ENCODE measurements at regions not wholly inside any gene's neighbourhood (a gene's known extent, or its start where the extent isn't known, plus 50 kb on each side); places are given as distances from the start of the nearest gene placed in this dataset.
"Not testable (repeated sequence)": the region's sequence is repeated elsewhere in the genome, so short reads cannot be mapped to it uniquely, and the experiment has no call there.

DNA sequence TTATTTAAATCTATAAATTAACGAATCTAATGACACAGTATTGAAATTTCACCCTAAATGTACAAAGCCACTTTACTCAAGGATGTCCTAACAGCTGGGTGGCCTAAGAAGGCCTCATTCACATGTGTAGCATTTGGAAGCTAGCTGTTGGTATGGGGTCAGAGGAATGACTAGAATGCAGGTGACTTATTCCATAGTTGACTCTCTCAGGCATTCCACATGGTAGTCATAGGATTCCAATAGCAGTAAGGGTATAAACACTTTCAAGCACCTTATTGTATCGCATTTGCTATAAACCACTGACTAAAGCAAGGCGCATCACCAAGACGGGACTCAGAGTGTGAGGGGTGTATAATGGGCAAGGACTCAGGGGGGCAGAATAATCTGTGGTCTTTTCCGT is 294.8 kb upstream of the EPHA3 start:
- DNase-seq = no peak

DNA sequence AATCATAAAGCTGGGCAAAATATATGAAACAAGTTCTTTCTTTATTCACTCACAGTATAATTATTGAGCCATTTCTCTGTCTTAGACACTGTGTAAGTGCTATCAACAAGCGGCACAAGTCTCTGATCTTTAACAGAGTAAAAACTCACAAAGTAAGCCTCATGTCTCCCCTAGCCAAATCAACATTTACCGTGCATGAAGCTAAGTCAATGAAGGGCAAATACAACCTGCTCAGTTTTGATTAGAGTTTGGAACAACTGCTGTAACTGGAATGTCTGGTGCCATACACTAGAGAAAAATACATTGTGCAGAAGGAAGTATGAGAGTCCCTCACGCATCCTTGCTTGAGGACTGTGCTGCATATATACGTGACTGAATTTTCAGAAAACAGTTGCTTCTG is 291.0 kb upstream of the EPHA3 start:
- no peak for DNase-seq

DNA sequence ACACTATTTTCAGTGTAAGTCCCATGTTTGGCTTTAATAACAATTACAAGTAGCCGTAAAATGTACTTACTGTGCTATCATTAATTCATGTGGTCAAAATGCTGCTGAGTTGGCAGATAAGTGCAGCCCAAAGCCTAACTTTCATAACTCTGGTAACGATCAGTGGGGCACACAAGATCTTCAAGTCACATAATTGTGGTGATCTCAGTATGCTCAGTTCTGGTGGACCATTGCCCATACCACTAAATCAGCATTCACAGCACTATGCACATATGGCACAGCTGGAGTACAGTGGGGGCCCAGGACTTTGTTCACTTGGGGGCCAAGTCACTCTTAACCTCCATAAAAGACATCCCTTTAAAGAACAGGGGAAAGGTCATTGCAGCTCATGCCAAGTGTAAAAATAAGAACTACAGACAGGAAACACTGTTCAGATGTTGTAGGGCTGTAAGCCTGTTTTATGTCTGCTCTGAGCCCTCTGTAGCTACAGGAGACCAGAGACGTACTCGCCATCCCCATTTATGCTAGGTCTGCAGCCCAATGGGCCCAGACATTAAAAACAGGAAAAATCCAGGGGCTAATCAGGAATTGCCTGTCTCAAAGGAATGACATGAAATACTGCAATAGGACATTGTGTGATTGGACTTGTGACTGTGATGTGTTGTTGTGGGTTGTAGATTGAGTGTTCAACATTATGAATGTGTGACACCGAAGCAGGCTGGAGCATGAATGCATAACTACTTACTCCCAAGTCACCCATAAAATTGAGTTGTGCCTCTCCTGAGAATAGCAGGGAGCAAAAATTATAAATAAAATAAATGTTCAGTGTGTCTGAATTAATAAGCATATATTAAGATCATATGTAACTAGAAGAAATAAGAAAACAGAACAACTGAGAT is 282.5 kb upstream of the EPHA3 start:
- no peak for DNase-seq

DNA sequence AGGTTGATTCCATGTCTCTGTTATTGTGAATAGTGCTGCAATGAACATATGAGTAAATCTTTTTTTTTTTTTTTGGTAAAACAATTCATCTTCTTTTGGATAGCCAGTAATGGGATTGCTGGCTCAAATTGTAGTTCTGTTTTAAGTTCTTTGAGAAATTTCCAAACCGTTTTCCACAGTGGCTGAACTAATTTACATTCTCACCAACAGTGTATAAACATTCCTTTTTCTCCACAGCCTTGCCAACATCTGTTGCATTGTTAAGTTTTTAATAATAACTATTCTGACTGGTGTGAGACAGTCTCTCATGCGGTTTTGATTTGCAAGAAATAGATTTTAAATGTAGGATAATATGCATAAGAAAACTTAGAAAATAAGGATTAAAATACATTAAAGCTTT is 279.0 kb upstream of the EPHA3 start:
- no peak for DNase-seq

DNA sequence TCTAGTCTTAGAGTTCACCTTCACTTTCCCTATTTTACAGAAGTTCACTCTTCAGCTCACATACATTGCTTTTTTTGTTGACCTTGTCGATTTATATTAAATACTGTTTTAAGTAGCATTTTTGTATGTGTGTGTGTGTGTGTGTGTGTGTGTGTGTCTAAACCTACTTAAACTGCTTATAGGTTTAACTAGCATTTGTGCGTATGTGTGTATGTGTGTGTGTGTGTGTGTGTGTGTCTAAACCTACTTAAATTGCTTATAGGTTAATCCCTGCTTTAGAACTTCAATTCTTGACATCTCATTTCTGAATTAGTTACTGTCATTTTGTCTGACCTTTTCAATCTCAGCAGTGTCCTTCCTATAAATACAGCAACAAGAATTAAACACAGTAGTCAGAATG is 254.8 kb upstream of the EPHA3 start:
- DNase-seq = no peak

DNA sequence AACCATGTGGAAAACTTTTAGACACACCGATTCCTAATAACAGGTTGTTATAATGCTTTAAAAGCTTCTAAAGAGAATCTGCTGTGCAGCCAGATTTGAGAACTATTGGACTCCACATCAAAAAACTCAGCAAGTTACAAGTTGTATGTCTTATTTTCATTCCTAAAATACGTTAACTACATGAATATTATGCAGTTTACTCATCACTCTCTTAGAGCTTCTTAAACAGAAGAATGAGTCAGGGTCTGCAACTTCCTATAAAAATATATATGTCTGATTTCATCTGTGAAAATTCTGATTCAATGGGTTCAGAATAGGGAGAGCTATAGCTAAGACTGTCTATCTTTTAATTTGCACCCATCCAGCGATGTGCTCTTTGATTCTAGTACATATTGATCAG is 244.2 kb upstream of the EPHA3 start:
- DNase-seq = no peak

DNA sequence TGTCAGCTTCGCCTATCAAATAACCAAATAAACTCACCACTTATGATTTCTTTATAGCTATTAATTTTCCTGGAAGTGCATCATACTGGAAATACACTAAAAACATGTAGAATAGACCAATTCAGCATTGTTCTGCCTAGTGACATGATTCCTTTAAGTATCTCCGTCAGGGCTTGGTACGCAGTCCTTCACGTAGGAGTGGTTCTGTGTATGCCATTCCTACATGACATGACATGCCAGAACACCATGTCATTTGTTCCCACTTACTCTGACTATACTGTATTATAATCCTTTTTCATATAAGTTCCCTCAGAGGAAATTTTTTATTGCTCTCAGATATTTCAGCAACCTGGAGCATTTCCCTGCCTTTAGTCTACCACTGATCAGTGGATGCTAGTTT is 230.7 kb upstream of the EPHA3 start:
- no peak for DNase-seq

DNA sequence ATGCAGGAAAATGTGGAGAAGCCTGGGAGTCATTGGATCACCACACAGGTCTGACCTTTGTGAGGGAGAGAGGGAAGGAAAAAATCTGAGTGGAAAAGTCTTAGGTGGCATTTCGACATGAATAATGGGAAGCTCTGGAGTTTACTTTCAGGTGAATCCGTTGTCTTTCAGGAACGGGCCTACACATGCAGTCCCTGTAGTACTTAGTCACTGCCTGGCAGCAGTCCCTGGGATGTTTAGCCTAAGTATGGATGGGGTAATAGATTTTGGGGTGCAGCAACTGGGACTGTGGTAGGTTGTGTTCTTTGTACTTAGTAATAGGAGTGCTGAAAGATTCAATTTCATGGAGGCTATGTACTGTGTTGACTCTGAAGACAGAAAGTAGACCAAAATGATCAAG is 227.5 kb upstream of the EPHA3 start:
- no peak for DNase-seq

DNA sequence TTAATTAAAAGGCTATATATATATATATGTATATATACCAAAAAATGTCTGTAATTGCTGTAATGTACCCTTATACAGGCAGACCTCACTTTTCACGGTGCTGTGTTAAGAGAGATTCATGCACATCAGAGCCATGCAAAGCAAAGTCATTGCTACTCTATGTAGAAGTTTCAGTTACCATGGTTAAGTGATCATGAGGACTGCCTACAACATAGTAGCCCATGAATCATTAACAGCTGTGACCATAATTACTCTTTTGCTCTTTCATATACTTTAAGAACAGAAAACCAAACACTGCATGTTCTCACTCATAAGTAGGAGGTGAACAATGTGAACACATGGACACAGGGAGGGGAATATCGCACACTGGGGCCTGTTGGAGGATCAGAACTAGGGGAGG is 225.3 kb upstream of the EPHA3 start:
- DNase-seq = no peak

DNA sequence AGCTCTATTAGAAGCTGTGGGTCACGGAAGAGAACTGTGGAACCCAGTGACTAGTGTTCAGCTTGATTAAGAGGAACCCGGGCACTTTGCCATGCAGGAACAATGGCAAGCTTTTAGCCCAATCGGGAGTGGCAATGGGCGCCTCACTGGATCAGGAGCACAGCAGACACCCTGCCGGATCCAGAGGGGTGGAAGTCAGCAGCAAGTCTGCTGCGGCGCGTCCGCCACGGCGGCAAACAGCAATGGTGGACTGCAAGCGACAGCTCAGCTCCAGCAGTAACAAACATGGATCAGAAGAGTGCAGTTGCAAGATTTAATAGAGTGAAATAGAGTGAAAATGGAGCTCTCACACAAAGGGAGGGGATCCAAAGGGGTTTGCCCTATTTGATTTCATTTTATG is 220.8 kb upstream of the EPHA3 start:
- not testable (repeated sequence) for DNase-seq

DNA sequence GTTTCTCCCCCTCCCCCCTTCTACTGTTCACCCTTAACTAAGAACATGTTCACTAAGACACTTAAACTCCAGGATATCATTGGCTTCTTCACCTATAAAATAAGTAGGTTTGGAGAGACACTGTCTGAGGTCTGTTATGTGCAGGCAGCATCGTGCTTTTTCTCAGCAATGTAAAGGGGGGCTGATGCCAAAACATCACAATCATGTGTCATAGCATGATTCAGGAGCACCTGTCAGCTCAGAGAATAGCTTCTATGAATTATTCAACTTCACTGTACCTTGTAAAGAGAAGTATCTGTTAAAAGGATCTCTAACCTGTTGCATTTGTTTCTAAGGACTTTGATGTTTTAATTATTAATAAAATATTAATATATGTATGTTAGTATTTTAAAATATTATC is 211.4 kb upstream of the EPHA3 start:
- no peak for DNase-seq

DNA sequence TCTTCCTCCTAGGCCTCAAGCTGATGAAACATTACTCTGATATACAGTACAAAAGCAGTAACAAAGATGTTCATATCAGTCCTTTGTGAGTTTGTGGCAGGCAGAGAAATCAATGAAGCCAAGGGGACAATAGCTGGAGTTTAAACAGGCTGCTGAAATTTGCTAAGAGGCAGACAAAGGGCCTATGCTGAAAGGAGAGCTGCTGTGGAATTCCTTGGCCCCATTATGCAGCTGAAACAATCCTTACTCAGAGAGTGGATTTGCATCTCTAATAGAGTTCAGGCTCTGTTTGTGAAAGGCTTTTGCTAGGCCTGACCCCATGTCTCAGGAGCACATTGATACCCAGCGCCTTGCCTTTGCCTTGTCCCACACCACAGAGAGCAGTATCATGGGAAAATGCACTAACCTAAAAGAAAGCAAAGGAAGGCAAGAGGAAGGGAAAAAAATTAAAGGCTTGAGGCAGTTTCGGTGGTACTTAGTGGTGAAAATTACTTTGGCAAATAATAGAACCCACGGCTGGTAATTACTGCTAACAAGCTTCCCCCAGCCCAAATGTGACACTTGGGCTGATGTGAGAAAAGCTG is 195.0 kb upstream of the EPHA3 start:
- DNase-seq = no peak

DNA sequence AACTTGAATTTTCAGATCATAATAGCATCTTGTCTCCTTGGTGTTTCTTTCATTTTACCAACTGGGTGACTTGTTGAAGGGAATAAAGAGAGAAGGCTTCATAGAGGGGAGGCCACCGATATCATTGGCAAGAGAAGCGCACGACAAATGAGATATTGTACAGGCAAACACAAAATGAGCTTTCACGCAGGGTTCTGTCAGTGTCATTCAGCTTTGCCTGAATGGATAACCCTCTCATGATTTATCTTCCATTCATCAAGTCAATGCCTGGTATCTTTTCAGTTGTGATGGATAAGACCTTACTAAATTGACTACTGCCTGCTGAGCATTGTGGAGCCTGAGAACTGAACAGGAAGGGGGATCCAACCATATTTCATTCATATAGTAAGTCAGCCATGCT is 188.6 kb upstream of the EPHA3 start:
- no peak for DNase-seq

DNA sequence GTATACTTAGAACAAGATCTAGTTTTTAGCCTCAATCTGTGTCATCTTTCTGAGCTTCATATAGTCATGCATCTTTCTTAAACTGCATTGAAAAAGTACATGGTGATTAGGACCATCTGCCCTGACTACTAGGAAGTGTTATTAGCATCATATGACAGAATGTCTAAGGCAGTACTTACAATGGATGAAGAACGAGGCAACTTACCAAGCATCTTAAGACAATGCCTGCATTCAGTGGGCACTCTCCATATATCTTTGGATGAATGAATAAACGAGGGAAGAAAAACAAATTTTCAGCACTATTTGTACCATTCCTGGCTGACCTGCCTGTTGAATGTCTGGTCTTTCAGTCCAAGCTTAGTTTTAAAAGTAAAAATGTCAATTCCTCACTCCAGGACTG is 185.4 kb upstream of the EPHA3 start:
- no peak for DNase-seq

DNA sequence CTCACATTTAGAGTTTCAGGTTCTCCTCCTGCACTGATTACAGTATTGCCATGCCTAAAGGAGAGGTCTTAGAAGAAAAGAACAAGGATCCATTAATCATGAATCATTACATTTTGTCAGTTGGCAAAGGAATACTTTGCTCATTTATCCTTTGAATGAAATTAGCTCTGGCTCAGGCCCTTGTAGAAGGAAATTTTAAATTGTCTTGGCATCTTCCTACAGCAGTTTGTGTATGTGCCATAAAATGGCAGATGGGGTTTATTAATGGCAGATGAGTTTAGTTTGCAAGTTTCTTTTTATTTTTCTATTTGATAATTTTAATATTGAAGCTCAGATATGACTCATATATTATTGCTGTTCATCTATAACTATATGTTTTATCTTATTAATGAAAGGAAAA is 181.2 kb upstream of the EPHA3 start:
- DNase-seq = no peak

DNA sequence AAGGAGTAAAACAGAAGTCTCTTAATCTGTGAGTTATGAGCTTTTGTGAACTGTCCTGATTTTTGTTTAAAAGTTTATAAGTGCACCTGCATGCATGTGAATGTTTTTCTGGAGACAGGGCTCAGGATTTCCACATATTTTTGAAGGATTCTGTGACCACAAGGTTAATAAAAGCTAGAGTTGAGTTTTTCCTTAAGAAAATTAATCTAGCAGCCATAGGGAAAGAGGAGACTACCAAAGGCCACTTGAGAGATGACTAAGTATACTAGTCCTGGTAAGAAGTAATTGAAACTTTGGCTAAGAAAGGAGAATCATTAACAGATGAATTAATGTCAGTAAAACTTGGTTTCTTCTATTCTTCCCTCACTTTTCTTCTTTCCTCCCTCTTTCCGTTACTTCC is 176.8 kb upstream of the EPHA3 start:
- DNase-seq = no peak

DNA sequence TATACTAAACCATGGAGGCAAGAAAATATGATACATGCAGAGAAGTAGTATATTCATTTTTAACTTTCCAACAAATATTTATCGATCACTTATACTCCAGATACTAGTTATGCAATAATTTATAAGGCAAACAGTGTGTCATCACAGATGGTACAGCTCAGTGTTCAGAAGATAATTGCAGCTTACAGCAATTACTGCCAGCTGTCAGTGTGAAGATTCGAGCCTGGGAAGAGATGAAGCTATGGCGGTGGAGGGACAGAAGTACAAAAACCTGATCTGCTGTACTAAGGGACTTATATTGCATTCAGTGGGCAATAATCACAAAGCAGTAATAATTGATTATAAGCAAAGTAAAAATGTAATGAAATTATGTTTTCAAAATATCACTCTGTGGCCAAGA is 170.6 kb upstream of the EPHA3 start:
- no peak for DNase-seq

DNA sequence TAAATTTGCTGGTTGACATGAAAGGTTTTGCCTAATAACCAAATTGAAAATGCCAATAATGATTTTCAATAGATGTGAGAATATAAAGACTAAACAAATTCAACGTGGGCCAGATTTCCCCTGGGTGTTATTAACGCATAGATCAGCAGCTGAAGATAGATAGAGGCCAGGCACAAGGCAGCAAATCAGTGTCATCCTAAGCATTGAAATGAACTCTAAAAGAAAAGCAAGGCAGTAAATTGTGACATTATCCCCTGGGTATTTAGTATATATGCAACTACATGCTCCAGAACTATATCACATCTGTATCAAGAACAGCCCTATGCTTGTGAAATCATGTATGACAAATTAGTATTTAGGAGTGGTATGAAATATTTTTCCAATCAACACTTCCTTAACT is 167.1 kb upstream of the EPHA3 start:
- DNase-seq = no peak

DNA sequence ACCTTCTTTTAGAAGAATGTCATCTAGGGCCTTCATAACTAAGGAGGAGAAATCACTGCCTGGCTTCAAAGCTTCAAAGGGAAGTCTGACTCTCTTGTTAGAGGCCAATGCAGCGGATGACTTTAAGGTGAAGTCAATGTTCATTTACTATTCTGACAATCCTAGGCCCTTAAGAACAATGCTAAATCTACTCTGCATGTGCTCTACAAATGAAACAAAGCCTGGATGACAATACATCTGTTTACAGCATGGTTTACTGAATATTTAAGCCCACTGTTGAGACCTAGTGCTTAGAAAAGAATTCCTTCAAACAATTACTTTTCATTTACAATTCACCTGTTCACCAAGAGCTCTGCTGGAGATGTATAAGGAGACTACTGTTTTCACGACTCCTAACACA is 160.4 kb upstream of the EPHA3 start:
- DNase-seq = no peak

DNA sequence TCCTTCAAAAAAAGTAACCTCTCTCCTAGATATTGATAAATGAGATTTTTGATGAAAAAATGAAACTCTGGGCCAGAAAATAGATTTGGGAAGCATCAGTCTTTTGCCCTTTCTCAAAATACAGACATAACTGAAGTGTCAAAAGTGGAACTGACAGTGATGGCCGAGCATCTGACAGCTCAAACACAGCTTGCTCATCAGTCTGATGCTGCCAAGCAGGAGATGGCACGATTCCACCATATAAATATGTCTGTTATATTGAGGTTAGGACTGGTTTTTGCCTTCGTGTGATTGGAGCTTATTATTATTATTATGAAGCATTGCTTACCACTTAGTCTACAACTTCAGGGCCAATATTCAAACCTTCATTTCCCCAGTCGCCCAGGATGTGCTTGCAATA is 152.6 kb upstream of the EPHA3 start:
- DNase-seq = no peak

DNA sequence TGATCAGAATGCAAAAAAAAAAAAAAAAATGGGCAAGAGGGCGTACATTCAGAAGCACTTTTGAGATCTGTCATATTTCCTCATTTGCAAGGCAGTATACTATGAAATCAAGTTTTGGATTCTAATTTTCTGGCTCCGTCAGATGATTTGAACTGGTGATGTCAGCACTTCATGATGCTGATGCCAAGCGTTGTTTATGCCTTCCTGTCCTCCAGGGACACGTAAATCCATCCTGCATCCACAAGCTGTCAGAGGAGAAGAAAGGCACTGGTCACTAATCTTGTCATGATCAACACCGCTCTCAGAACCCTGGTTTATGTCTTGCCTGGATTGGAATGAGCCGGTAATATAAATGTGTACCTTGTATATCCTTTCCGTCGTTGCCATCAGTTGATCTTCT is 152.1 kb upstream of the EPHA3 start:
- DNase-seq = no peak

DNA sequence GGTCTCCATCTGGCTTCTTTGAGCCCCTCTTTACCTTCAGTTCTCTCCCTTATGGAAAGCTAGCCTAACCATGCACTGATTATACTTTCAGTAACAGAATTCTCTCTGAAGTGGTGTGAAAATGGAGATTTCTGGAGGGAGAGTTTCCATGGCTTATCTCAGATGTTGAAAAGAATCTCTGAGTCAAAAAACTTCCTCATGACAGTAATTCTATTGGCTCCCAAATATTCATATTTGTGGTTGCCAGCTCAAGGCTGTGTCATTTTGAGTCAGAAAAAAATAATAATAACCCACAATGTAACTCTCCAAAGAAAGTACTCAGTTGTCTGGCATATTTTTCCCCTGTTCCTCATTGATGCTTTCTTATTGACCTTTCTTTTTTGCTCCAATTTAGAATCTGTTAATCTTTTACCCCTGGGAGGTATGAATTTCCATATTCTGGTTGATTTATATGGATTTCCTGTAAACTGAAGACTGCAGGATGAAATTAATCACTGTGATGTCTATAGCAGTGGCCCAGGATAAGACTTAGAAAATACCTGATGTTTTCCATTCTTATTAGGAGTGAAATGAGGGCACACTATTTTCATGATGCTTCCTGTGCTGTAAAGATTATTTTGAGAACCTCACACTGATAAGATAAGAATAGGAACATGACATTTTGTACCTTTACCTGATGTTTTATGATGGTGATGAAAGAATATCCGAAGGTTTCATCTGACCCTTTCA is 149.5 kb upstream of the EPHA3 start:
- DNase-seq = no peak

DNA sequence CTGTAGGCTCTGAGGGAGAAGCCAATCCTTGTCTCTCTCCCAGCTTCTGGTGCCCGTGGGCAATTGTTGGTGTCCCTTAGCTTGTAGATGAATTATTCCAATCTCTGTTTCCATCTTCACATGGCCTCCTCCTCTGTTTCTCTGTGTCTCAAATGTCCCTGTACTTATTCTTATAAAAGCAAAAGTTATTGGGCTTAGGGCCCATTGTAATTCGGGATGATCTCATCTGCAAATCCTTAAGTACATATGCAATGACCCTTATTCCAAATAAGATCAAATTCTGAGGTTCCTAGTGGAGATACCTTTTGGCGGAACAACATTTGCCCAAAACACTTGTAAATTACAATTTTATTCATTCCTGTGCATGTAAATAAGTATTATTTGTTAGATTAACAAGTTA is 147.4 kb upstream of the EPHA3 start:
- DNase-seq = no peak

DNA sequence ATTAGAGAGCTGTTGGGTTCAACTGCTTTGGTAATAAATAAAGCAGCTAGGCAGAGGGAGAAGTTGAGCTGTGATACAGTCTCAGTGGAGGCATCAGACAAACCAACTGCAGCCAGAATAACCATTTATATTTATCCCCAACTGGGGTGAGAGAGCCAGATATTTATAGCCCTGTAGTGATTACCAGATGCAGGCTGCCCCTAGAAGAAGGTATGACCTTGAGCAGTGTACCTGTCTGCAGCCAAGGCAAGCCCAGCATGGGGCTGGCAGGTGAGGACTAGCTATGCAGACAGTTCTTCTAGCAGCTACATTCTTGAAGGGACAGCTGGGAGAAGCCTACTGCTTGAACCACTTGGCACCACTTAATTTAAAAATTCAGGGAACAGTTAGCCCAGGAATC is 144.4 kb upstream of the EPHA3 start:
- DNase-seq = no peak

All from GDM1 (cell line).